ENCODE measurements at regions not wholly inside any gene's neighbourhood (a gene's known extent, or its start where the extent isn't known, plus 50 kb on each side); places are given as distances from the start of the nearest gene placed in this dataset.

DNA sequence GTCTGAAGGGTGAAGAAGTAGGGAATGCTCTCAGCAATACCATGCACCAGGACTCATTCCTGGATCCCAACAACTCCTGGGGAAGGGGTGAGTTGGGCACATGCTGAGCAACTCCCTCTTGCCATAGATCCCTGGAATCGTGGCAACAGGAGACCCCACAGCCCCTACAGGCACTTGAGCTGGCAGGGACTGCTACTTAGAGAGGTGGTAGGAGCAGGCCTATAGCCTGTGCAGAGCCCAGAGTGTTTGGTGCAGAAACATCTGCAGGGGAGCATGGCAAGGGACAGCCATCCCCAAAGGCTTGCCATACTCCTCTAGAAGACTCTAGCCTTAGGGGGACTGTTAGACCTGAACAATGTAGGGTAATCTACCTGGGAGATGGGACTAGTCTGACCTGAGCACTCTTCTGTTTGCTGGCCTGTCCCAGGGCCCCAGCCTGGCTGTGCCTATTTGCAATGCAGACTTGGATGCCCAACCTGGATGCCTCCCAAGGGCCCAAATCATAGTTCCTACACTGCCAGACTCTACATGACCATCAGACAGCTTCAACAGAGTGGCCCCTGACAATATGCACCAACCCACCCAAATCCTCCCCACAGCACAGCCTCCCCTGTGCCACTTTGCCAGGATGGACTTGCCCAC, 568.6 kb upstream of the KIF2B start:
- H3K4me3 ChIP-seq (ENCODE audit: low read depth, low read length): no peak overlapping the region
- TF ChIP-seq, protein P1, sequence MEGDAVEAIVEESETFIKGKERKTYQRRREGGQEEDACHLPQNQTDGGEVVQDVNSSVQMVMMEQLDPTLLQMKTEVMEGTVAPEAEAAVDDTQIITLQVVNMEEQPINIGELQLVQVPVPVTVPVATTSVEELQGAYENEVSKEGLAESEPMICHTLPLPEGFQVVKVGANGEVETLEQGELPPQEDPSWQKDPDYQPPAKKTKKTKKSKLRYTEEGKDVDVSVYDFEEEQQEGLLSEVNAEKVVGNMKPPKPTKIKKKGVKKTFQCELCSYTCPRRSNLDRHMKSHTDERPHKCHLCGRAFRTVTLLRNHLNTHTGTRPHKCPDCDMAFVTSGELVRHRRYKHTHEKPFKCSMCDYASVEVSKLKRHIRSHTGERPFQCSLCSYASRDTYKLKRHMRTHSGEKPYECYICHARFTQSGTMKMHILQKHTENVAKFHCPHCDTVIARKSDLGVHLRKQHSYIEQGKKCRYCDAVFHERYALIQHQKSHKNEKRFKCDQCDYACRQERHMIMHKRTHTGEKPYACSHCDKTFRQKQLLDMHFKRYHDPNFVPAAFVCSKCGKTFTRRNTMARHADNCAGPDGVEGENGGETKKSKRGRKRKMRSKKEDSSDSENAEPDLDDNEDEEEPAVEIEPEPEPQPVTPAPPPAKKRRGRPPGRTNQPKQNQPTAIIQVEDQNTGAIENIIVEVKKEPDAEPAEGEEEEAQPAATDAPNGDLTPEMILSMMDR (IDR thresholded peaks at IDR 0.05; ENCODE audit: insufficient read depth, low read length): no peak
- no peak for DNase-seq (ENCODE audit: low read depth)

DNA sequence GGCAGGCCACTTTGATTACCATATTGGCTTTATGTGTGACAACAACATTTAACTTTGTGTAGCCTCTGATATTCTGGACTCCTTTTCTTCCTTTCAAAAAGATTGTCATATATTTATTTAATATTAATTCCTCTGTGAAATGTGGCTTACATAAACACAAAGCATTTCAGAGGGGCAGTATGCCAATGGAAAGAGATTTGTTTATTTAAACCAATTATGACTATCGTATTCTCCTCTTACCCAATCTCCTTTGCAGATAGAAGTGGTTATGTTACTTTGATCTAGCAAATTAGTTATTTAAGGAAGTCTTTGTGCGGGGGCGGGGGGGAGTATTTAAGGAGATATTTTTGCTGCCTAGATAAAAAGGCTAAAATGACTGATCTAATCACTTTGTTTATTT, 573.7 kb upstream of the KIF2B start:
- TF ChIP-seq, protein P1 (IDR thresholded peaks at IDR 0.05; ENCODE audit: insufficient read depth, low read length): no peak
- H3K4me3 ChIP-seq (ENCODE audit: low read depth, low read length): no peak overlapping the region
- DNase-seq (ENCODE audit: low read depth): no peak

DNA sequence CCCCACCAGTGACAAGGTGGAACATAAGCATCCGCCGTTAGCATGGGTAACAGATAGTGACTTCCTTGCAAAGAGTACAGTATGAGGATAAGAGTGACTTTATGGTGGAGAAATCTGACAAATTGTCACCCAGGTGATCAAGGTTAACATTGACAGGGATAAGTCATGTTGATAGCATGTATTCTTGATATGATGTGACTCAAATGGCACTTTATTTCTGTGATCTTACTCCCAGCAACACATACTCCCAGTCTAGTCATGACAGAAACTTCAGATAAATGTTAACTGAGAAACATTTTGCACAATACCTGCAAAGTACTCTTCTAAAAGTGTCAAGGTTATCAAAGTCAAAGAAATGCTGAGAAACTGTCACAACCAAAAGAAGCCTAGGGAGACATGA, 588.6 kb upstream of the KIF2B start:
- no peak overlapping the region for H3K4me3 ChIP-seq (ENCODE audit: low read depth, low read length)
- DNase-seq (ENCODE audit: low read depth): no peak
- TF ChIP-seq, protein P1 (IDR thresholded peaks at IDR 0.05; ENCODE audit: insufficient read depth, low read length): no peak

DNA sequence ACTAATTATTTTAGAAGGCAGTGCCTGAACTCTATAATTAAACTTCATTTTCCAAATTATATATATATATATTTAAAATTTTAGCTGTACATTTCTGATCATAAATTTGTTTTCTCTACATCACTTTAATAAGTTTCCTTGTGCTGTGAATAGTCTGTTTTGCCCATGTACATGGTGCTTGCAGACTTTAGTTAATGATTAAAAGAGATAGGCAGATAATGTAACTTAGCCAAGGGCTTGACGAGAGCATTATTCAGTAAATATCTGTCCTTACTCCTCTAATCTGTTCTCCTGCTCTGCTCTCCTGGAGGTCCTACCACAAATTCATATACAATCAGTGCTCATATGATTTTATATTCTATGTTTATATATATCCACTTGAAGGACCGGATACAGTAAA, 595.2 kb upstream of the KIF2B start:
- no peak for DNase-seq (ENCODE audit: low read depth)
- TF ChIP-seq, protein P1 (IDR thresholded peaks at IDR 0.05; ENCODE audit: insufficient read depth, low read length): no peak
- no peak overlapping the region for H3K4me3 ChIP-seq (ENCODE audit: low read depth, low read length)

DNA sequence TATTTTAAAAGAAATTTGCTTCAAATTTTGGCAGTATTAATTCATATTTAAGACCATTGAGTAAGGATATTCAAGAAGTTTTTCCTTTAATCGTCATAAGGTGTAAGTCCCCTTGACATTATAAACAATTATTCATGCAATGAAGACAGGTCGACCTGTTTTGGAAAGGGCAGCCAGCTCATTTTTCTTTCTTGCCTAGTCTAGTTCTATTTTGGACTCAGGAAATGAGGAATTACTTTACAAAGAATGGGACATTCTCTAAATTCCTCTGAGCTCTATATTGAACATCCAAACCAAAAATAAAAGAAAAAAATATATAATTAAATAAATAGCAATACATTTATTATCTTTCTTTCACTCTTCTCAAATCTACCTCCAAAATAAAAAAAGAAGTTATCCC, 595.6 kb upstream of the KIF2B start:
- TF ChIP-seq, protein P1 (IDR thresholded peaks at IDR 0.05; ENCODE audit: insufficient read depth, low read length): no peak
- no peak overlapping the region for H3K4me3 ChIP-seq (ENCODE audit: low read depth, low read length)
- no peak for DNase-seq (ENCODE audit: low read depth)

DNA sequence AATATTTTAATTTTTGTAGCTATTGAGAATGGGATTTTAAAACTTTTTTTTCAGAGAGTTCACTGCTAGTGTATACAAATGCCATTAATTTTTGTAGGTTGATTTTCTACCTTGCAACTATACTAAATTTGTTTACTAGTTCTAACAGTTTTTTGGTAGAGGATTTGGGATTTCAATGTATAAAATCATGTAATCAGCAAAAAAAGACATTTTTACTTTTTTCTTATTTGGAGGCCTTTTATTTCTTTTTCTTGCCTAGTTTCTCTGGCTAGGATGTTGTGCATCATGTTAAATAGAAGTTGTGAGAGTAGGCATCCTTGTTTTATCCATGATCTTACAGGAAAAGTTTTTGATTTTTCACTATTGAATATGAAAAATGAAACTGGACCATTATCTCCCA, 602.9 kb upstream of the KIF2B start:
- no peak overlapping the region for H3K4me3 ChIP-seq (ENCODE audit: low read depth, low read length)

More for the DNA sequence above, 602.9 kb upstream of the KIF2B start:
- TF ChIP-seq, protein P1 (IDR thresholded peaks at IDR 0.05; ENCODE audit: insufficient read depth, low read length): no peak
- DNase-seq (ENCODE audit: low read depth): no peak
